ENCODE measurements at regions not wholly inside any gene's neighbourhood (a gene's known extent, or its start where the extent isn't known, plus 50 kb on each side); places are given as distances from the start of the nearest gene placed in this dataset.

GRCh38 chr15:91472316-91472756 is 372.3 kb downstream of the SV2B start:
- TF ChIP-seq, protein P1, sequence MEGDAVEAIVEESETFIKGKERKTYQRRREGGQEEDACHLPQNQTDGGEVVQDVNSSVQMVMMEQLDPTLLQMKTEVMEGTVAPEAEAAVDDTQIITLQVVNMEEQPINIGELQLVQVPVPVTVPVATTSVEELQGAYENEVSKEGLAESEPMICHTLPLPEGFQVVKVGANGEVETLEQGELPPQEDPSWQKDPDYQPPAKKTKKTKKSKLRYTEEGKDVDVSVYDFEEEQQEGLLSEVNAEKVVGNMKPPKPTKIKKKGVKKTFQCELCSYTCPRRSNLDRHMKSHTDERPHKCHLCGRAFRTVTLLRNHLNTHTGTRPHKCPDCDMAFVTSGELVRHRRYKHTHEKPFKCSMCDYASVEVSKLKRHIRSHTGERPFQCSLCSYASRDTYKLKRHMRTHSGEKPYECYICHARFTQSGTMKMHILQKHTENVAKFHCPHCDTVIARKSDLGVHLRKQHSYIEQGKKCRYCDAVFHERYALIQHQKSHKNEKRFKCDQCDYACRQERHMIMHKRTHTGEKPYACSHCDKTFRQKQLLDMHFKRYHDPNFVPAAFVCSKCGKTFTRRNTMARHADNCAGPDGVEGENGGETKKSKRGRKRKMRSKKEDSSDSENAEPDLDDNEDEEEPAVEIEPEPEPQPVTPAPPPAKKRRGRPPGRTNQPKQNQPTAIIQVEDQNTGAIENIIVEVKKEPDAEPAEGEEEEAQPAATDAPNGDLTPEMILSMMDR (IDR thresholded peaks at IDR 0.05): no peak
- TF ChIP-seq EZH2 (IDR thresholded peaks at IDR 0.05): no peak
- TF ChIP-seq EZH2phosphoT487 (IDR thresholded peaks at IDR 0.05): no peak

Data from neural progenitor cell (in vitro differentiated cells).